Small intestine (tissue), 7 donors: ENCODE measurements at regions not wholly inside any gene's neighbourhood (a gene's known extent, or its start where the extent isn't known, plus 50 kb on each side); places are given as distances from the start of the nearest gene placed in this dataset.

ENCODE experiments used
- DNase-seq, 2 donors: peaks; one replicate each; pipeline versions ENCODE4 v3.0.0 to v3.0.0-alpha.2; 2013
- FAIRE-seq: peaks from 2 replicates; lab custom pipeline; 2012; peaks lifted over from hg19 to GRCh38; lab: Jason Lieb, UNC
- H3K27ac ChIP-seq, 3 donors: one replicate each; pipeline ENCODE4 v1.5.1; 2013; ENCODE audit warnings: low read length in 2 of 3, mild to moderate bottlenecking in 2 of 3, control low read depth in 1 of 3, inconsistent platforms in 1 of 3, low read depth in 1 of 3, moderate library complexity in 1 of 3
- H3K27me3 ChIP-seq, 3 donors: one replicate each; pipeline ENCODE4 v1.6.1; 2013; ENCODE audit warnings: low read length in 3 of 3, inconsistent platforms in 1 of 3; ENCODE audit not compliant: control insufficient read depth in 3 of 3, insufficient read depth in 3 of 3
- H3K36me3 ChIP-seq, 3 donors: one replicate each; pipeline ENCODE4 v1.6.1; 2013; ENCODE audit warnings: low read length in 3 of 3, inconsistent platforms in 1 of 3, low read depth in 1 of 3, mild to moderate bottlenecking in 1 of 3, moderate library complexity in 1 of 3; ENCODE audit not compliant: control insufficient read depth in 3 of 3, insufficient read depth in 2 of 3
- H3K4me1 ChIP-seq, 3 donors: one replicate each; pipeline ENCODE4 v1.6.1; 2013; ENCODE audit warnings: low read length in 2 of 3, inconsistent platforms in 1 of 3, low read depth in 1 of 3, mild to moderate bottlenecking in 1 of 3, moderate library complexity in 1 of 3; ENCODE audit not compliant: control insufficient read depth in 3 of 3, insufficient read depth in 2 of 3
- H3K4me3 ChIP-seq, 3 donors: one replicate each; pipeline ENCODE4 v1.5.1; 2013; ENCODE audit warnings: low read length in 3 of 3, control low read depth in 1 of 3, inconsistent platforms in 1 of 3, low read depth in 1 of 3, mild to moderate bottlenecking in 1 of 3, moderate library complexity in 1 of 3
- H3K9me3 ChIP-seq, 2 donors: one replicate each; pipeline ENCODE4 v1.6.1; 2013; ENCODE audit warnings: low read depth in 1 of 2, low read length in 1 of 2; ENCODE audit not compliant: control insufficient read depth in 2 of 2, insufficient read depth in 1 of 2
- WGBS, 3 donors: extraction: QIAGEN DNeasy Blood & Tissue Kit; methylation state at CpG; one replicate each; pipeline ENCODE4 v1.1.7; 2013; 5-methylcytosine and 5-hydroxymethylcytosine counted together
- donor health status: healthy with polysubstance abuse.
- donor health status: control.
- donor health status: control.
- donor health status: Bipolar disorder and iron deficiency.
- donor health status: healthy.

DNA sequence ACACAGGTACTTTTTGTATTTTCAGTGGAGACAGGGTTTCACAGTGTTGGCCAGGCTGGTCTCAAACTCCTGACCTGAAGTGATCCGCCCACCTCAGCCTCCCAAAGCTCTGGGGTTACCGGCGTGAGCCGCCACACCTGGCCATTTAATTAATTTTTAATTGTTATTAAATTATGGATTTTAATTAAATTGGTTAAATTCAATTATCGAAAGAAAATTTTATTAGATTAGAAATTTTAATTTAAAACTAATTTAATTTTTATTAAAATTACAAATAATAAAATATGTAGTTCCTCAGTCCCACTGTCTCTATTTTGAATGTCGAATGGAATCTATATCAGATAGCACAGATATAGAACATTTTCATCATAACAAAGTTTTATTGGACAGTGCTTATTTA lies 416.5 kb downstream of the GABRG2 start:
- Histone ChIP-seq H3K27me3 (no peaks in the 10 kb centered on the region), H3K4me1 (peaks cover 0 to 5% (median 5%) of the 10 kb centered on the region in 3 donors), H3K4me3 (no peak overlapping the region), H3K9me3 (no peaks in the 10 kb centered on the region), H3K36me3 (no peaks in the 10 kb centered on the region), H3K27ac (no peak overlapping the region)
- WGBS, 3 donors = 89 to 95% (median 94%) methylated on average over 6 of the region's 6 CpGs
- DNase-seq (no peak), FAIRE-seq (no peak)

GRCh38 chr5:162484986-162485385 lies 417.4 kb downstream of the GABRG2 start:
- Histone ChIP-seq H3K9me3 (no peaks in the 10 kb centered on the region), H3K27ac (peak overlapping the region in 1 of 3 donors; percentile 19), H3K4me1 (peaks cover 0 to 5% (median 5%) of the 10 kb centered on the region in 3 donors), H3K36me3 (no peaks in the 10 kb centered on the region), H3K27me3 (no peaks in the 10 kb centered on the region), H3K4me3 (no peak overlapping the region)
- DNase-seq (peak; percentile 67 to 76), FAIRE-seq (no peak)
- 14 to 62% (median 36%) methylated on average over 5 of the region's 5 CpGs for WGBS, 3 donors

DNA sequence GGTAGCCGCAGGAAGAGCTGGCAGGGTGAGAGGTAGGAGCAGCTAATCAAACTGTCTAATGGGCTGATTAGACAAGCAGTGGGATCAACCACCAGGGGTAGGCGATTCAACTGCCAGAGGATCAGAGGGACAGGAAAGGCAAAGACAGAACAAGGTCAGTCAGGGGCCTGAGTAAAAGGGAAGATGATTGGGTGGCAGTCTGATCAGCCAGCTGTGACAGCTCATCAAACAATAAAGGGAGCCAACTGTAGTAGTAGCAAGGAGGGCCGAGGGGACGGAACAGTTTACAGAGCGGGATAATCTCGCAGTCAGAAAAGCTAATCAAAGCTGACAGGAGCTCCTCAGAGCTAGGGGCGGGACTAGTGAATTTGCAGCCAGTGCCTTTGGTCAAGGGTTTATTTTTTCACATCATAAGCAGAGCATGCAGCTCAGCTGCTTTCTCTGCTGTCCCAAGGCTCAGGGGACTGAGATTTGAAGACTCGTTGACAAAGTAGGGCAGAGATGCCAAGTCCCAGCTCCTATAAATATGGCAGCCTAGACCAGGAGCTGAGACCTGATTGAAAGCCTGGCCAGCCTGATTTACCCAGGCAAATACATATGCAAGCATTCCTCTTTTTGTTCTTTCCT lies 418.2 kb downstream of the GABRG2 start:
- Histone ChIP-seq H3K4me3 (no peak overlapping the region), H3K36me3 (no peaks in the 10 kb centered on the region), H3K9me3 (no peaks in the 10 kb centered on the region), H3K27me3 (no peaks in the 10 kb centered on the region), H3K27ac (peak overlapping the region in 2 of 3 donors; percentile 19 to 24), H3K4me1 (peaks cover 0 to 5% (median 5%) of the 10 kb centered on the region in 3 donors)
- FAIRE-seq (no peak), DNase-seq (peak in 1 of 2 donors; percentile 8)
- 62 to 74% (median 71%) methylated on average over 8 of the region's 8 CpGs for WGBS, 3 donors

- H3K4me3 ChIP-seq = no peak overlapping the region
- H3K4me1 ChIP-seq = peaks cover 0 to 5% (median 5%) of the 10 kb centered on the region in 3 donors
- FAIRE-seq = no peak
- H3K27ac ChIP-seq = no peak overlapping the region
- WGBS, 3 donors = 63 to 81% (median 76%) methylated on average over 7 of the region's 7 CpGs
- no peaks in the 10 kb centered on the region for H3K27me3 ChIP-seq
- DNase-seq = no peak
- no peaks in the 10 kb centered on the region for H3K36me3 ChIP-seq
- H3K9me3 ChIP-seq = no peaks in the 10 kb centered on the region
Observed at GRCh38 chr5:162487528-162488525, 420.3 kb downstream of the GABRG2 start.

DNA sequence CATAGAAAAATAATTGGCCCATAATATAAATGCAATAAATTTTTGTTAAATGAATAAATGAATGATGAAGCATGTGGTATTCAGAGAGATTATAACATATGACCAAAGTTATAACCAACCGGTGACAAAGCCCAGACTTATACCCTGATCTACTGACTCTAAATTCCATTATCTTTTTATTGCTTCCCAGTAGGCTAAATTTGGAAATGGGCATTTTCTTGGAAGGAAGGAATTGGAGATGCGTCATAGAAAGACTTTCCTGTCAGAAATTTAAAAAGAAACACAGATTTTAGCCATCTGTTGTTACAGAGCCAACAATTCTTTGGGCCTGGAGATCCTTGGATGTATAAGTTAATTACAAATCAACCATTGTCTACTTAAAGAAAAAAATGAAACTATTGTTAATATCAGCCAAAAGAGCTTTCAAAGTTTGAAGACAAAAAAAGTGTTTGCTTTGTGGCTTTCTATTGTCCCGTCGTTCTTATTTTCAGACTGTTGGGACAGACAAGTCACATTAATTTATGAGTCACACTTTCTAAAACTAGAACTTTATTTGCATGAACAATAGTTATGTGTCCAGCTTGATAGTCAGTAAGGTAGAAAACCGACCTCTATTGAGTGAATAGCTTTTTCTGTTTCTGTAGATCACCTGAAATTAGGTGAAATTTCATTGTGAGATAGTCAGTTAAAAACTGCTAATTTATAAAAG lies 428.7 kb downstream of the GABRG2 start:
- H3K4me1 ChIP-seq = no peaks in the 10 kb centered on the region
- no peaks in the 10 kb centered on the region for H3K36me3 ChIP-seq
- H3K27ac ChIP-seq = no peak overlapping the region
- no peaks in the 10 kb centered on the region for H3K9me3 ChIP-seq
- no peak for DNase-seq
- H3K4me3 ChIP-seq = no peak overlapping the region
- 69 to 78% (median 71%) methylated on average over 5 of the region's 5 CpGs for WGBS, 3 donors
- H3K27me3 ChIP-seq = no peaks in the 10 kb centered on the region
- no peak for FAIRE-seq

DNA sequence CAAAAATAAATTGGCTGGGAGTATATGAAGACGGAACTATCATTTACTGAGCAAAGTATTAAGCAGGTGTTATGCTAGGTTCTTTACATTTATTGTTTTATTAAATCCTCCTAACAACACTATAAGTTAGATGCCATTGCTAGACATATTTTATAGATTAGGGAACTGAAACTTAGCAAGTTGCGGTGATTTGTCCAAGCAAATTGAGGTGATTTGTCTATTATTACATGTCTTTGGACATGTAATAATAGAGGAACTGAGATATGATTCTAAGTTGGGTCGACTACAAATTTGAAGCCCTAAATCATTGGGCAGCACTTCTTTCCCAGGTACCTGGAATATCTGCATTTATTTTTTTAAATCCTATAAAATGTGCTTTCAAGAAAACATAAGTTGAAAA lies 429.9 kb downstream of the GABRG2 start:
- WGBS, 3 donors = 52 to 73% (median 67%) methylated on average over 3 of the region's 3 CpGs
- no peaks in the 10 kb centered on the region for H3K4me1 ChIP-seq

GRCh38 chr5:162502780-162503179 lies 435.2 kb downstream of the GABRG2 start:
- Histone ChIP-seq H3K27ac (no peak overlapping the region), H3K27me3 (no peaks in the 10 kb centered on the region), H3K9me3 (no peaks in the 10 kb centered on the region), H3K36me3 (no peaks in the 10 kb centered on the region), H3K4me3 (no peak overlapping the region), H3K4me1 (no peaks in the 10 kb centered on the region)
- DNase-seq = no peak
- 57 to 75% (median 58%) methylated on average over 3 of the region's 3 CpGs for WGBS, 3 donors
- FAIRE-seq = no peak

More for the DNA sequence above, 429.9 kb downstream of the GABRG2 start:
- no peaks in the 10 kb centered on the region for H3K27me3 ChIP-seq
- no peak for FAIRE-seq
- H3K36me3 ChIP-seq = no peaks in the 10 kb centered on the region
- no peak overlapping the region for H3K27ac ChIP-seq
- DNase-seq = no peak
- no peak overlapping the region for H3K4me3 ChIP-seq
- H3K9me3 ChIP-seq = no peaks in the 10 kb centered on the region

DNA sequence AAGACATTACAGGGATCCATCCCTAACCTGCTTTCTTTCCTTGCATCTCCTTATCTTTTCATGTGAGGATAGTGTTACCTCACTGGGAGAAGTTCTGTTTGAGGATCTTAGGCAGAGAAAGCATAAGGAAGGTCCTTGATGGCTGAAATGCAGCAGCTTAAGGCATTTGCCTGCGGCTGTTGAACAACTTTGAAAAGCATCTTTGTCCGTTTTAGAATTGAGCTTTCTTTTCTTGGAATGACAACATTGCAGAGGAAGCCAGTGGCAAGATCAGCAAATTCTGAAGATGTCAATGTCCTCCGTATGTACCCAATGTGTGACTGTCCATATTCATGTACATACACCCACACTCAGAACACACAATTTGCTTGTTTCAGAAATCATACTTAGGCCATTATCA lies 436.2 kb downstream of the GABRG2 start:
- DNase-seq = no peak
- 71 to 86% (median 84%) methylated on average over 3 of the region's 3 CpGs for WGBS, 3 donors
- no peak for FAIRE-seq

More for the DNA sequence above, 436.2 kb downstream of the GABRG2 start:
- Histone ChIP-seq H3K9me3 (no peaks in the 10 kb centered on the region), H3K27ac (no peak overlapping the region), H3K4me1 (no peaks in the 10 kb centered on the region), H3K4me3 (no peak overlapping the region), H3K27me3 (no peaks in the 10 kb centered on the region), H3K36me3 (no peaks in the 10 kb centered on the region)
